ENCODE measurements at regions not wholly inside any gene's neighbourhood (a gene's known extent, or its start where the extent isn't known, plus 50 kb on each side); places are given as distances from the start of the nearest gene placed in this dataset.

DNA sequence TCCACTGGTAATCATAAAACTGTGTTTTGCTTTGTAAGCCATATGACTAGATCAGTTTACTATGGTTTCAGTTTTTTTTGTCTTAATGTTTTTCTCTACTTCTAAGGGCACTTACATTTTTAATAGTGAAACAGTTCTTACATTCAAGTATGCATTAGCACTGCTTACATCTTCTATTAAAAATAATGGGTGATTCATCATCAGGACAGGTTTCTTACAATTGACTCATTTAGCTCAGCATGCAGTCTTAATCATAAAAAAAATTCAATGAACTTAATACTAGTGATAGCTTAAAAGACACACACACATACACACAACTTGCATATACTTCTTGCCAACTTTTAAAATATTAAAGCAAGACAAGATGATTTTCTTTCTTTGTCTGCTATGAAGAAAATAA, 845.7 kb upstream of the USP15 start:
- no peak for TF ChIP-seq POLR2A (IDR thresholded peaks at IDR 0.05)
- TF ChIP-seq, protein P1, sequence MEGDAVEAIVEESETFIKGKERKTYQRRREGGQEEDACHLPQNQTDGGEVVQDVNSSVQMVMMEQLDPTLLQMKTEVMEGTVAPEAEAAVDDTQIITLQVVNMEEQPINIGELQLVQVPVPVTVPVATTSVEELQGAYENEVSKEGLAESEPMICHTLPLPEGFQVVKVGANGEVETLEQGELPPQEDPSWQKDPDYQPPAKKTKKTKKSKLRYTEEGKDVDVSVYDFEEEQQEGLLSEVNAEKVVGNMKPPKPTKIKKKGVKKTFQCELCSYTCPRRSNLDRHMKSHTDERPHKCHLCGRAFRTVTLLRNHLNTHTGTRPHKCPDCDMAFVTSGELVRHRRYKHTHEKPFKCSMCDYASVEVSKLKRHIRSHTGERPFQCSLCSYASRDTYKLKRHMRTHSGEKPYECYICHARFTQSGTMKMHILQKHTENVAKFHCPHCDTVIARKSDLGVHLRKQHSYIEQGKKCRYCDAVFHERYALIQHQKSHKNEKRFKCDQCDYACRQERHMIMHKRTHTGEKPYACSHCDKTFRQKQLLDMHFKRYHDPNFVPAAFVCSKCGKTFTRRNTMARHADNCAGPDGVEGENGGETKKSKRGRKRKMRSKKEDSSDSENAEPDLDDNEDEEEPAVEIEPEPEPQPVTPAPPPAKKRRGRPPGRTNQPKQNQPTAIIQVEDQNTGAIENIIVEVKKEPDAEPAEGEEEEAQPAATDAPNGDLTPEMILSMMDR (IDR thresholded peaks at IDR 0.05) = no peak

All from adrenal gland (tissue), 5 donors.